ENCODE measurements at regions not wholly inside any gene's neighbourhood (a gene's known extent, or its start where the extent isn't known, plus 50 kb on each side); places are given as distances from the start of the nearest gene placed in this dataset.

DNA sequence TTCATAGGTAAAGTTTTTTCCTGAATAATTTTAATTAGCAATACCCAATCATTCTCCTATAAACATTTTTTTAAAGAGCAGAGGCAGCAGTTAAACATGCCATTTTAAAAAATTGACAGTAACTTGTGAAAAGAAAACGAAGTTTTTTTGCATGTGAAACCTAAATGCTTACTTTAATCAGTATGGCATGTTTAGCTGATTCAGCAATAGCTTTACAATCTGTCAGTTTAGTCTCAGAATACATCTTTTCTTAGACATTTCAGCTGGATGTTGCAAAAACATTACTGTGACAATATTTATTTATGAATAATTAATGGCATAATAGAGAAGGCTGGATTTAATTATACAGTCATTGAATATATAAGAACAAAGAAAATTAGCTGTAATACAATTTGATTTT is 1132.4 kb upstream of the ADGRL2 start:
- DNase-seq = no peak

DNA sequence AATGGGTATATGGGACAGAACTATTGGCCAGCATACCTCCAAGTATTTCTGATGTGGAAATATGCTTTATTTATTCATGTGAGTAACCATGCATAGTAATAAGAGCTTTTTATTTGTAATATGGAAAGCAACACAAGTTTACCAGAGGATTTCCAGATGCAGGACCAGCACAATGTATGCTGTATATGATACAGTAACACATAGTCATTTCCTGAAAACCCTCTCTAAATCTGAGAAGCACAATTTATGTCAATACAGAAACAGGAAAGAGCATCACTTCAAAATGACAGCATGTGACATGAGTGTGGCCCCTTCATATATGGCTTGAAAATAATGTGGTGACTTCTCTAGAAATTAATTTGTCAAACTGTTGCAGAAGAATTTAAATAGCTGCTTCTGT is 1134.7 kb upstream of the ADGRL2 start:
- no peak for DNase-seq

DNA sequence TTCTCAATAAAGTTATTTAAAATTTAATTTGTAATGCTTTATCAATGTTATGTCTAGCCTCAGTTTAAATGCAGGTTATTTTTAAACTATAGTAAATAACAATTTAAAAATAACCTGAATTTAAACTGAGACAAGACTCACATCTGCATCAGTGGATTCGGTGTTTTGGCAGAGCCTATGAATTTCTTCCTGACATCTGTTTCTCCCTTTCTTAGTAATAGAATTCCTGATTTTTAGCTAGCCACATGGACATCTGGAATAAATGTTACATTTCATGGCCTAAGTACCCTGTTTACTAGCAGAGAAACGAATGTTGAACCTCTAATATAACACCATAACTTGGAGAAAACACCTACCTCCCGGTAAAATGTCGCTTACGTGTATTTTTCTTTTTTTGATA is 1141.6 kb upstream of the ADGRL2 start:
- no peak for DNase-seq

DNA sequence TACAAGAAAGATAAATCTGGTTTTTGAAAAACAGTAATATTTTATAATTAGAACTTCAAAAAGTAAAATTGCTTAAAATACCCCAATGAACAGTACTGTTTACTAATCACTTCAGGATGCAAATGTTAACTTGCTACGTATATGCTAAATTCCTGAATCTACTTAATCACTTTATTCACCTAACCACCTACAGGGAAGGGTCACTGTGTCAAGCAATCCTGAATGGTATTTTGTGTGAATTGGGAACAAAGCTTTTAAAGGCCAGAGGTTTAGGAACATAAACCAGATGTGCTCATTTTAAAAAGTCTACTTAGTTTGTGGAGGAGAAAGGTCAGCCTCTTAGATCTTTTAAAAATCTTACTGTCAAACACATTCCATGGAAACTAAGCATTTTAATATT is 1143.0 kb upstream of the ADGRL2 start:
- no peak for DNase-seq

DNA sequence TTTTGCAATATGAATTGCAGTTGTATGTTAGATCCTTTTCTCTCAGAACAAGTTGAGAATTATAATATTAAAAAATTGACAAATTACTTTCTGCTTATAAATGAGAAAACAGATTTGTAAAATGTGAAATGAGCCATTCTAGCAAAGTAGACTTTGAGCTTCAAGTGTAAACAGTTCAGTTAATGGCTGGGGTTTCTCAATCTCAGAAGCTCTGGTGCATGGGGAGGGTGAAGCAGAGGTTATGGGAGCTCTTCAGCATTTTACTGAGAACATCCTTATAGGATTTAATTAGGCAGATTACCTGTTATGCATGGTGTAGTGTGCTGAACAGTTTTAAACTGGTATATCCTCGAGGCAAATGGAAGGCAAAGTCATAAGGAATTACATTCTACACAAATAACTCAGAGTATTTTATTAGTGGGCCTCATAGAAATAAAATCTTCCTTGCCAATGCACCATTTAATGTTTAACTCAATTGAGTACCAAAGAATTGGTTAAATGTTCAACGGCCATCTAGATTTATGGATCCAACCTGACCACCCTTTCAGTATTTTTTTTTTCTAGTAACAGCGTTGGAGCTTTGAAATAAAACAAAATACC is 1143.6 kb upstream of the ADGRL2 start:
- DNase-seq = no peak

DNA sequence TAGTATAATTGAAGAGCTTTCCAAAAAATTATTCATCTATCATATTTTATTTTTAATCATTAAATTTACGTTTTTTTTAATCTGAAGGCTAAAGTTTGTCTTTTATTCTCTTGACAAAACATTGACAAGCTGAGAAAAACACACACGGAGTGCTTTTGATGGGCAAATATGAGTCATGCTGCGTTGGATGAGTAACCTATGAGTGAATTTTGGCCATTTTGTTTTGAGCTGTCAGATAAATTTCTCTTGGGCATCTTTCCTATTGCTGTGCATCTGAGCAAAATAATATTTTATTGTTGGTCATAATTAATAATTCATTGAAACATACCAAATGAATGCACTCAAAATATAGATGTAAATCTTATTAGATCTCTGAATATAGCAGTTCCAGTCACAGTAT is 1144.1 kb upstream of the ADGRL2 start:
- DNase-seq = no peak

DNA sequence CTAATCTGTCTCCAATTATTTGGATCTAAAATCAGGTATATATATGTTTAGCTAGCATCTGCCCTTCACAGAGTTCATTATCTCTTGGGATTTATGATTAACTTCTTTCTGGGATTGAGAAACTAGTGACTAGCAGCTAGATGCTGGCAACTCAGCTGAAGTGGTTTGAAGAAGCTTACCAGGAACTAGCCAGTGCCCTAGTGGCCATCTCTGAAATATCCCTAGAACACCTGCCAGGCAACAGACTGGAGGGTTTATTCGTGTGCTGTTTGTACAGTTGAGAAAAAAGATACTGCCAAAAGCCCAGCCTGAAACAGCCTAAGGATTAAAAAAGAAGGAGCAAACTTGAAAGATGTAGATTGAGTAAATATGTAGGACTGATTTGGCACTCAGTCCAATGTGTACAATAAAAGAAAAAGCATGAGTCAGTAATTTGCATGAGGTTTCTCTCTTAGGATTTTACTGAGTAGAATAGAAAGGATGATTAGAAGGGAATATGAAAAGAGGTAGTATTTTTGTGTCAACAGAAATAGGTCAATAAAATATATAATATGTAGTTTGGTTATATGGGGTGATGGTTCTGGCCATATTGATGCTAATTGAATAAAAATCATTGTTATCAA is 1144.6 kb upstream of the ADGRL2 start:
- DNase-seq = no peak

DNA sequence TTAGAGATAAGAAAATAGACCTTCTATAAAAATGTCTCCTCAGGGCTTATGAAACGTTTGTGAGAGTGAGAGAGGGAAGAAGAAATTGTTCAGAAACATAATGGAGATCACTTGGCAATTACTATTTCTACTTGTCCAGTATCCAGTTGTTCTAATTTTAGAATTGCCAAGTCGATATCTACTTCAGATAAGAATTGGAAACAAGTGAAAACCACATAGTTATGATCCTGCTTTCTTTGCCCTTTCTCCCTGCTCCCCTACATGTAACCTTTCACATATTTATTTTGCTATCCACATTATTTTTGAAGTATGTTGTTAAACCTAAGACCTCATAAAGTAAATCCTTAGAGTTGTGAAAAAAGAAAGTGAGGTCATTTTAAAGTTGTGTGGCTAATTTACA is 1154.7 kb upstream of the ADGRL2 start:
- DNase-seq = no peak

DNA sequence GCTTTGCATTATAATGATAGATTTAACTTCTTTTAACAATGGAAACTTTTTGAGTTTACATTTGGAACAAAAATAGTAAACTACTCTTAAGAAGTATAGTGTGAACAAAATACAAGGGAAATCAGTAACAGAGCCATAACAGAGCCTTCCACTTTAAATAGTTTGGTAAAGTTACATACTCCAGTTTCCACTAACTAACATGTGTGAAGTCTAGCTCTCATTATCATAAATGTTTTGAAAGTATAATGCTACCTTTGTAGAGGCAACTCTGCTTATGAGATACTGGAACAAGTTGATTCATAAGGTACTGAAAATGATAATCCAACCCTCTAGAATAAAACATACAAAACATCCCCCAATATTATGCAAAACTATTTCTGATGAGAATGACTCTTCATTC is 1155.1 kb upstream of the ADGRL2 start:
- DNase-seq = no peak

DNA sequence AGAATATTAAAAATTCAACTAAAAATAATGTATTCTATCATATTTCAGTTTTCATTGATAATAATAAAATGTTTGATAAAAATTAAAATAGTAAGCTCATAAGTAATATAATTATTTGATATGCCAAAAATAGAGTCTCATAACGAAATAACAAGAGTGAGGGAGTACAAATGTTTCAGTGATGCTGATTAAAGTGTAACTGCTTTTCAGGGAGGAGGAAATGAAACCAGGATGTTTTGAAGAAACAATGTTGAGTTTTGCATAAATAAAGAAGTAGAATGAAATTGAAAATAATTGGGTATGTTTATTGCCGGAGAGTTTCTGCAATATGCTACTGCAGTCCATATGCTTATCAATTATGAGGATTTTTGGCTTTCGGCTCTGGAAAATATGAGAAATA is 1159.8 kb upstream of the ADGRL2 start:
- DNase-seq = no peak

DNA sequence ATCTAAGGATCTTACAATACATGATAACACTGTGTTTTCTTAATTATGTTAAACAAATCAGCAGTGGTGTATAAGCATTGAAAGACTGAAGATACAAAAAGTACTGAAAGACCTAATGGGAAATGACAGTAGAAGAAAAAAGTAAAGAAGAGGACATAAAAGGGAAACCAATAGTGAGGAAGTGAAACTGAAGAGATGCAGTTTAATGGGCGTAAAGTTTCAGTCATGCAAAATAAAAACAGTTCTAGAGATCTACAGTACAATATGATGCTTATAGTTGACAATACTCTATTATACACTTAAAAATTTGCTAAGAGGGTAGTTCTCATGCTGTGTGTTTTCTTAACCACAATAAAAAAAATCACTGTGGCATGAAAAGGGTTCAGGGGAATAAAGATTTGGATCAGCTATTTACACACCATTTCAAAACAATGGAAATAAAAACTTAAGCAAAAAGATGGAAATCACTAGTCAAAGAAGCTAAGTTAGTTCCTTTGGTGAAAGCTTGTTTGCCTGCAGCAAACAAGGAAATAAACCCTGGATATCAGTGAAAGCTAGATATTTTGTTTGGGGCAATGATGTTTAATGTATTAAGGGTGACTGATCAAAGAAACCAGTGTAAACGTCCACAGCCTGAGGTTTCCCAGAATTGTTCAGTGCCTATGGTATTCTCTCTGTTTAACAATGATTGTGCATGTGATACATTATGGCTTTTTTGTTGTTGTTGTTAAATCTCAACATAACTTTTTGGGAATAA is 1160.8 kb upstream of the ADGRL2 start:
- no peak for DNase-seq

DNA sequence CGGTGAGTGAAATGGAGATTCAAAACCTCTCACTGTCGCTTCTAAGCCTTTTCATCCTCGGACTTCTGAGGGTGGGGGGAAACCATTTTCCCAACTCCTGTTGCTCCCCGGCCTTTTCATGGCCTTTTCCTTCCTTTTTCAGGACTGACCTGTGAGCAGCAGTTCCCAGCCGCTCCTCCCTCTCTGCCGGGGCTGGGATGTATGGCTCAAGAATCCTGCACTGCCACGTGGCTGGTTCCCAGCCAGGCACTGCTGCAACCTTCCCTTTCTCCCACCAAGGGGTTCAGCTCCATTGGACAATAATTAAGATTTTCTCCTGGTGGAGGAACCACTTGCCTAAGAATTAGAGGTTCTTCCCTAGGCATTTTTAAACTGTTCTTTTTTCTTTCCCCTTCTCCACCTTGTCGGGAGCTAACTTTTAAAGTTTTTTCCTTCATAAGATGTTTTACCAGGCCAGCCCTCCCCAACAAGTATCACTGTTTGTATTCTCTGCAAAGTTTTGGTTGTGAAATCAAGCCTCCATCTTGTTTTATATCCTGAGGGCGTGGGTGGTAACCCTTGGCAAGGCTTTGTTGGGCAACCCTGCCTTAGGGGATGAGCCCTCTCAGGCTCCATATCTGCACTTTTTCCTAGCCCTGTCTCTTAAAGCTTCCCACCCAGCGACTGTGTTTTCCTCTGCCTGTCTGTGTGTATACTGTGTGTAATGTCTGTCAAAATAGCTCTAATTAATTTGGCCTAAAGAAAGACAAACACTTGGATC is 1166.6 kb upstream of the ADGRL2 start:
- no peak for DNase-seq

DNA sequence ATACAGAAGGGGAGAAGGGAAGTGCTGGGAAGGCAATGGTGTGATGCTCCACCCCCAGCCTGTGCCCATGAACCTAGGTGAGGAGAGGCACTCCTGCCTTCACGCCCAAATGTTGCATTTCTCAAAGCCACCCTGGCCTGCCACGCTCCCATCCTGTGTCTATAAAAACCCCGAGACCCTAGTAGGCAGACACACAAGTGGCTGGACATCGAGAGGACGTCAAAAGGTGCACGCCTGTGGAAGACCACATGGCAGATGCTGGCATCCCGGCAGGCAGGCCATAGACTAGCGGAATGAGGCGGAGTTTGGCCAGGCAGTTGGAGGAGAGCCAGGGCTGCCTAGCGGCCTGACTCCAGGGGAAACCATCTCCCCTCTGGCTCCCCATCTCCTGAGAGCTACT is 1168.5 kb upstream of the ADGRL2 start:
- no peak for DNase-seq

DNA sequence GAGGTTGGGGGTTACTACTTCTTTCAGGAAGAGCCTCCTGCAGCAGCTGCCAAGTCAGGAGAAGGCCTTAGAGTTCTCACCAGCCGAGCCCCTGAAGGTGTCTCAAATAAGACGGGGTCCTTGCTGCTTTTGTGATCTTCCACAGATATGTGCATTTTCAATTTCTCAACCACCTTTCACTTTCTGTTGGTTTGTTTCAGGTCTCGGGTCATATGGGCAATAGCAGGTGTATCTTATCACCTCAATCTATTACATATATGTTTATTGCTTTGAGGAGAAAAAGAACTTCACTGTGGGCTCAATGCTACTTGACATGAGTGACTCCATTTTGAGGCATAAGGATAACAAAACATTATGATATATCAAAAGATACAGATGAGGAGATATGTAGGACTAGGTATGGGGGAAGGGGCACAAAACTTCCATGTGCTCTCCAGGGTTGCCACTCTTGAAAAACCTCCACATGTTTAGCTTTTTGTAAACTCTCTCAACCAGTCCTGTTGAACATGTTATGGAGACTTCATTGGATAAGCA is 1171.4 kb upstream of the ADGRL2 start:
- no peak for DNase-seq

DNA sequence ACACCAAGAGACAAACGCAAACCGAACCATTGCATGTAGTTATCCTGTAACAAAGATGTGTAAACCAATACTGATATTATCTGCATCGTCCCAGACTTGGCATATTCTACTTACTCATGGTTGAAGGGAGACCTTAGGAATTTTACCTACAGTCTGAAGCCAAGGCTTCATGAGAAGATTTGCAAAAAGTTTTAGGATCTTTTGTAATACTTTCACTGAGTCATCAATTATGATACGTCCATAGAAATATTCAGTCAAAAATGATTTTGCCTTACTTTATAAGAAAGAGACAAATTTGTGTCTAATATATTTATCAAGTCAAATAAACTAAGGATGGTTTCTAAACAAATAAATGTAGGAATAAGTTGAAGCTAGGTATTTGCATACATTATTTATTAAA is 1176.1 kb upstream of the ADGRL2 start:
- no peak for DNase-seq

DNA sequence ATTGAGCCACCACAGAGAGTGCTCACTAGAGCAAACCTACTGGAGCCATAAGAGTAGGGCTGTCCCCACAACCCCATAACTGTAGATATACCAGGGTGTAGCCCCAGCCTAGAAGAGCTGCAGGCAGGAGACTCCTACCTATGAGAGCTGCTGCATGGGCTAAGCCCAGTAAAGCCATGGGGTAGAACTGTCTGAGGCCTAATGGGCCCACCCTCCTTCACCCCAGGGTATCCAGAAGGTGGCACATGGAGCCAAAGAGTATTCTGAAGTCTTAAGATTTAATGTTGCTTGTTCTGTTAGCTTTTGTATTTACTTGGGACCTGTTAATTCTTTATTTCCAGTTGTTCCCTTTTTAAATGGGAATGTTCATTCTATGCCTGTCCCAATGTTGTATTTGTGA is 1193.7 kb upstream of the ADGRL2 start:
- DNase-seq = no peak

DNA sequence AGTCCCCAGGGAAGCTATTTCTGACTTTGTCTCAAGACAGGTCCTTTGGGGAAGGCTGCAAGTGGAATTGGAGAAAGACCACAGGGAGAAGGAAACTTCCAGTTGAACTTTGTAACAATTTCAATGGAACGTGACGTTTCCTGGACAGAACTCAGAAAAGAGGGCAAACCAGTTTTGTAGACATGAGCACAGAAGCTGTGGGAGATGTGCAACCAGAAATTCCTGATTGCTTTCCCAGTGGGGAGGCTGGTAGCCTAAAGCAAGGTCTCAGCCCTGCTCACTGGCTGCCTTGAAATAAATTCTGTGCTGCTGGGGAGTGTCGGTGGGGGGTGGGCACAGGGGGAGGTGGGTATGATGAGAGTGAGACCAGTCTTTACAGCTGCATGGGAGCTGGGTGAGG is 1206.7 kb upstream of the ADGRL2 start:
- no peak for DNase-seq

DNA sequence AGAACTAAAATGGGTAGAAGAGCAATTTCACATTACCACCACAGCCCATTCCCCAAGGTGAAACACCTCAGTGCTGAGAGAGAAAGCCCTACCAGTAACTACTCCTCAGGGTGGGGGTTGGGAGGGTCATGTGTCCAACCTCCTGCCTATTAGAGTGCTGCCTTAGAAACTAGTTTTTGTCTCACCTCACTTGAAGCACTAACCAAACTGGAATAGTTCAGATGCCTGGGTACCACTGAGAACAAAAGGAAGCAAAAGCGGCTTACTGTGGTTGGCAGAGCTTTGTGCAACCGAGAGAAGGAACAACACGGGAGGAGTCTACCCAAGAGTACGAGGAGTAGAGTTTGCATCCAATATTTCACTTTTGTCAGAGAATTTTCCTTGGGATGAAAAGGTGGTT is 1207.5 kb upstream of the ADGRL2 start:
- no peak for DNase-seq

DNA sequence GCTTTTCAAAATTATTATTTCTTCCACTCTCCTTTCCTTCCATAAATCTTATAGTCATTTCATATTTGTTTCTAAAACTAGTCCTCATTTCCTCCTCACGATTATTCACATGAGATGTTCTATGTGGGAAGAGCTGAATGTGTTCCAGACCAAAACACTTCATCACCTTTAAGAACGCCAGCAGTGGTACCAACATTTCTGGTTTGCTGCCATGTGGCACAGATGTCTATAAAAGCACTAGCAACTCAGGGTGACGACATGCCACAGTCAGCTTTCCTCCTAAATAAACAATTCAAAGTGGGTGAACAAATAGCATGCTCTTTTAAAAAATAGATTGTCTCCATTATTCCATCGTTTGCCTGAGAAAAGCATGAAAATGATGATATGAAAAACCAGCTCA is 1217.8 kb upstream of the ADGRL2 start:
- DNase-seq = no peak

DNA sequence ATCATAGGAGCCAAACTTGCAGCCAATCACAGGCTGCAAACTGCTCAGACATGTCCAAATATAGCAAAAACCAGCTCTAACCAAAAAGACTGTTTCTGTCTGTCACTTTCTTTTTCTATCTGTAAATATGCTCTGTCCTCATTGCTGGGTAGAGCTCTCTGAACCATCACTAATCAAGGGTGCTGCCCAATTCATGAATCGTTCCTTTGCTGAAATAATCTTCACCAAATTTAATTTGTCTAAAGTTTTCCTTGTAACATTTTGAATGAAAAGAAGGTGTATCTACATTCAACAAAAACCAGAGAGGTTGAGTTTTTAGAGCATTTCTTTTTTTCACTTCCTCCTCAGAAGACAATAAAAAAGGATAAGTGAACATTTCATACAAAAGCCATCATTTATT is 1221.7 kb upstream of the ADGRL2 start:
- DNase-seq = no peak

DNA sequence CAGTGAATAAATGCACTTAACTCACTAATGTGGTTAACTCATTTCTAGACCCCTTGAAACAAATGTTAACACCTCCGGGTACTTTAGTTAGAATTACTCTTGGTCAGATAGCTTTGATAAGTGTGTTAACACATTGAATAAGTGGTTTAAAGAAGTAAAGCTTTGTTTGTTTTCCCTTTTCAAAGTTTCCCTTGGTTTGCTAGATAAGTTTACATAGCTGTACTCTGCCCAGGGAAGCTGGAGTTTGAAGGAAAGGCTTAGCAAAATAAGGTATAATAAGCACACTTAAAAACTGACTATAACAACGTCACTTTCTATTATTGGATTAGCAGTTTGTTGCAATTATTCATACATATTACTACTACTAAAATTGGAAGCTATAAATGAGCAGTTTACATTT is 1233.9 kb upstream of the ADGRL2 start:
- no peak for DNase-seq

DNA sequence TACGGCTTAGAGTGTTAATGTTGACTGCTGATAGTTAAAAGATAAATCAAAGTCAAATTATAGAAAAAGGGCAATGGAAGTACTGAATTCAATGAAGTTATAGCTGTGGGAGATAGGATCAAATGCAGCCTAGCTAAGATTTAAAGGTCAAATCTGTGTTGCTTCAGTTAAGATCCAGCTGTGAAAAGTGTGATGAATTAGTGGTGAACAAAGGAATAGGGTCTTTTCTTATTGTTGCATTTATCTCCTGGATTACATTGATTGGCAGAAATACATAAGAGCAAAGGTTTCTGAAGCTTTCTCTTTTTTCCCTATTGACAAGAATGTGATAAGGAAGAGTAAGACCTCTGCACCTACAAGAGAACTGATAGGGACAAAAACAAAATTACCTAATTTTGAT is 1234.6 kb upstream of the ADGRL2 start:
- DNase-seq = no peak

DNA sequence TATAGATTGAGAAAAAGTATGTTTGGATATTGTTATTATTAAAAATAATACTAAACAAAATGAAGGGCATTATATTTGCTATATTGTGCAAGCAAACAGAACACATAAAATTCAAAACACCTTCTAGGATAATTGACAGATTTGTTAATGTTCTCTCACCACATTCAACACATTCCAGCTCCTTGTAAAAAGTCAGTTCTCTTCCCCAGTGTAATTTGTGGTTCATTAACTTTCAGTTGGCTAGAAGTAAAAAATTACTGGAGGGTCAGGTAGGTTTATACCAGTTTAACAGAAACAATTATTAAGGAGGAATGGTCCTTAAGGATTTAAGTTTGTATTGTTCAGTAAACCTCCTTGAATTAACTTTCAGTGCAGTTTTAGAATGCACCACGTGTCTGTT is 1235.3 kb upstream of the ADGRL2 start:
- no peak for DNase-seq

DNA sequence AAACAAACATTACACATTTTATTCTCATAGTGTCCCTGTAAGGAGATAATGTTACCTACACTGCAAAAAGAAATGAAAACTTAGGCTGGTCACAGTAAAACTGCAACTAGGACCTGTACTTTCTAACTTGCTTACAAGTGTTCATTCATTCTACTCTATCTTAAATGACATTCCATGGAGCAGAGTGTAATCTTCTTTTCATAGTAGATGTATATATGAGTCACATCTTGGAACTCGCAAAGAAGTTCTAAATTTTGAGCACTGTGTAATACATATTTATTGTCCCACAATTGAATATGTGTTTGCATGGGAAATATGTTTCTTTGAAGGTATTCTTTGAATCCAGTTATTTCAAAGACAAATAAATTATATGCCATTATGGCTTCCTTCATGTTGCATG is 1258.5 kb upstream of the ADGRL2 start:
- no peak for DNase-seq

All from NCI-H1436 (cell line).